Panc1 (cell line): ENCODE measurements at regions not wholly inside any gene's neighbourhood (a gene's known extent, or its start where the extent isn't known, plus 50 kb on each side); places are given as distances from the start of the nearest gene placed in this dataset.

ENCODE experiments used
- POLR2AphosphoS5 ChIP-seq: IDR thresholded peaks from 2 replicates; pipeline ENCODE4 v1.6.1; 2012; ENCODE audit warnings: mild to moderate bottlenecking, low read depth, low read length, moderate library complexity
- SIN3A ChIP-seq: IDR thresholded peaks from 2 replicates; pipeline ENCODE4 v1.6.1; 2012; ENCODE audit warnings: low read depth, mild to moderate bottlenecking, low read length, moderate library complexity, borderline replicate concordance; ENCODE audit not compliant: insufficient read depth
- TCF7L2 ChIP-seq: IDR thresholded peaks from 2 replicates; pipeline ENCODE4 v1.6.1; 2011; ENCODE audit warnings: mild to moderate bottlenecking, low read depth, low read length, inconsistent platforms
- TF ChIP-seq, protein P1 (sequence below): fragments of 450-650 bp; IDR thresholded peaks from 2 replicates; pipeline ENCODE4 v1.5.1; 2017; ENCODE audit warnings: mild to moderate bottlenecking
- TF ChIP-seq, protein P2 (sequence below), 2 experiments: IDR thresholded peaks; 2 replicates each; pipeline ENCODE4 v1.6.1; 2011 to 2012; ENCODE audit warnings: low read depth in 2 of 2, control low read depth in 1 of 2, low read length in 1 of 2, mild to moderate bottlenecking in 1 of 2, moderate library complexity in 1 of 2; ENCODE audit not compliant: insufficient read depth in 1 of 2

DNA sequence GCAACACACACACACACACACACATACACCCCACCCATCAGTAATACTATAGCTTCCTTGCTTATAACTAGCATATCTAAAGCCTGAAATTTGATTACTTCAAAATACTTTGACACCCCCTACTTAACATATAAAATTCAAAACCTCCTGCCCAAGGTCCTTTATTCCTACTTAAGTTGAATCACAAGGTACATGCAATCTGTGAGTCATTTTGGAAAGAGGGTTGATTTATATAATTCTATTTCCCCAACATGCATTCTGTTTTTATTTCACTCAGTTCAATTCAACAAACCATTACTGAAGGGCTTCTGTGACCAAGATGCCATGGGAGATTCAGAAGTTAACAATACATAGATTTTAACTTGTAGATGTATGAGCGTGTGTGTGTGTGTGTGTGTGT lies 420.7 kb downstream of the METTL4 start:
- TF ChIP-seq TCF7L2 = no peak
- TF ChIP-seq, protein P1, sequence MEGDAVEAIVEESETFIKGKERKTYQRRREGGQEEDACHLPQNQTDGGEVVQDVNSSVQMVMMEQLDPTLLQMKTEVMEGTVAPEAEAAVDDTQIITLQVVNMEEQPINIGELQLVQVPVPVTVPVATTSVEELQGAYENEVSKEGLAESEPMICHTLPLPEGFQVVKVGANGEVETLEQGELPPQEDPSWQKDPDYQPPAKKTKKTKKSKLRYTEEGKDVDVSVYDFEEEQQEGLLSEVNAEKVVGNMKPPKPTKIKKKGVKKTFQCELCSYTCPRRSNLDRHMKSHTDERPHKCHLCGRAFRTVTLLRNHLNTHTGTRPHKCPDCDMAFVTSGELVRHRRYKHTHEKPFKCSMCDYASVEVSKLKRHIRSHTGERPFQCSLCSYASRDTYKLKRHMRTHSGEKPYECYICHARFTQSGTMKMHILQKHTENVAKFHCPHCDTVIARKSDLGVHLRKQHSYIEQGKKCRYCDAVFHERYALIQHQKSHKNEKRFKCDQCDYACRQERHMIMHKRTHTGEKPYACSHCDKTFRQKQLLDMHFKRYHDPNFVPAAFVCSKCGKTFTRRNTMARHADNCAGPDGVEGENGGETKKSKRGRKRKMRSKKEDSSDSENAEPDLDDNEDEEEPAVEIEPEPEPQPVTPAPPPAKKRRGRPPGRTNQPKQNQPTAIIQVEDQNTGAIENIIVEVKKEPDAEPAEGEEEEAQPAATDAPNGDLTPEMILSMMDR = no peak
- TF ChIP-seq POLR2AphosphoS5 = no peak
- TF ChIP-seq SIN3A = no peak
- TF ChIP-seq, protein P2, sequence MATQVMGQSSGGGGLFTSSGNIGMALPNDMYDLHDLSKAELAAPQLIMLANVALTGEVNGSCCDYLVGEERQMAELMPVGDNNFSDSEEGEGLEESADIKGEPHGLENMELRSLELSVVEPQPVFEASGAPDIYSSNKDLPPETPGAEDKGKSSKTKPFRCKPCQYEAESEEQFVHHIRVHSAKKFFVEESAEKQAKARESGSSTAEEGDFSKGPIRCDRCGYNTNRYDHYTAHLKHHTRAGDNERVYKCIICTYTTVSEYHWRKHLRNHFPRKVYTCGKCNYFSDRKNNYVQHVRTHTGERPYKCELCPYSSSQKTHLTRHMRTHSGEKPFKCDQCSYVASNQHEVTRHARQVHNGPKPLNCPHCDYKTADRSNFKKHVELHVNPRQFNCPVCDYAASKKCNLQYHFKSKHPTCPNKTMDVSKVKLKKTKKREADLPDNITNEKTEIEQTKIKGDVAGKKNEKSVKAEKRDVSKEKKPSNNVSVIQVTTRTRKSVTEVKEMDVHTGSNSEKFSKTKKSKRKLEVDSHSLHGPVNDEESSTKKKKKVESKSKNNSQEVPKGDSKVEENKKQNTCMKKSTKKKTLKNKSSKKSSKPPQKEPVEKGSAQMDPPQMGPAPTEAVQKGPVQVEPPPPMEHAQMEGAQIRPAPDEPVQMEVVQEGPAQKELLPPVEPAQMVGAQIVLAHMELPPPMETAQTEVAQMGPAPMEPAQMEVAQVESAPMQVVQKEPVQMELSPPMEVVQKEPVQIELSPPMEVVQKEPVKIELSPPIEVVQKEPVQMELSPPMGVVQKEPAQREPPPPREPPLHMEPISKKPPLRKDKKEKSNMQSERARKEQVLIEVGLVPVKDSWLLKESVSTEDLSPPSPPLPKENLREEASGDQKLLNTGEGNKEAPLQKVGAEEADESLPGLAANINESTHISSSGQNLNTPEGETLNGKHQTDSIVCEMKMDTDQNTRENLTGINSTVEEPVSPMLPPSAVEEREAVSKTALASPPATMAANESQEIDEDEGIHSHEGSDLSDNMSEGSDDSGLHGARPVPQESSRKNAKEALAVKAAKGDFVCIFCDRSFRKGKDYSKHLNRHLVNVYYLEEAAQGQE (IDR thresholded peaks at IDR 0.05; ENCODE audit: insufficient read depth in 1 of 2, low read depth in 2 of 2, low read length in 1 of 2) = no peak
